ENCODE measurements at regions not wholly inside any gene's neighbourhood (a gene's known extent, or its start where the extent isn't known, plus 50 kb on each side); places are given as distances from the start of the nearest gene placed in this dataset.

DNA sequence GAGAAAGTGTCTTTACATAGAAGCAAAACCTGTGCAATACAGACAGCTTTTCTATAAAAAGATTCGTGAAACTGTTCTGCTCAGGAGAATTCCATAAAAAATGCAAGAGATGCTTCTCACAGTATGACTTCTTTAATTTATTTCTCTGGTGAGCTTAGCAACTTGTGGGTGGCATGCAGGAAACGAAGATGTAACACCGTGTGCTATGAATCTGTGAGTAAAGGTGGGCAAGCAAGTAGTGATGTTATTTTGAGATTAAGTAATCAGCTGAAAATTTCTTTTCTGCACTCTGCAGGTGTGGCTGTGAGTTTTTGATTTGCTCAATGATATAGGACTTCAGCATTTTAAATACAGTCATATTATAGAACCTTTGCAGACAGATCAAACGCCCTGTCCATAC is 656.8 kb upstream of the NCAM2 start:
- Histone ChIP-seq H3K27me3 (ENCODE audit: control insufficient read depth, insufficient read depth, low read length) (no peaks in the 10 kb centered on the region), H3K36me3 (replicated peaks; ENCODE audit: control insufficient read depth, insufficient read depth, low read length) (no peaks in the 10 kb centered on the region), H3K4me3 (ENCODE audit: insufficient read depth, low read depth, low read length) (no peak overlapping the region)
- no peak for DNase-seq

DNA sequence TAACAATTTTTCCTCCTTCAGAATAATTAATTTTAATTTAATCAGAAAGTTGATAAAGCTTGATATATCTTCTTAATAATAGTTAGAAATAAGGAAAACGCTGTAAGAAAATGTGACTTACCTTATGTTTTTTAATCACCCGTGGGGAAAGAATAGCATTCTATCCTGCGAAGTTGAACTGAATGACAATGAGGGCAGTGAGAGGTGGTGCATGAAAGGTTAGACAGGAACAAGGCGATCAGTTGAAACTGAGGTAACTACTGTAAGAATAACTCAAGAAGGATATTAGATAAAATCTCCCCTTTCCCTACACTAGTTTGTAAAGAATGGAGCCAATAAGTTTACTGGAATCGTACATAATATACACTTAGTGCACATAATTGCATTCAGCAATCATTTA is 655.0 kb upstream of the NCAM2 start:
- Histone ChIP-seq H3K27me3 (ENCODE audit: control insufficient read depth, insufficient read depth, low read length) (no peaks in the 10 kb centered on the region), H3K36me3 (replicated peaks; ENCODE audit: control insufficient read depth, insufficient read depth, low read length) (no peaks in the 10 kb centered on the region), H3K4me3 (ENCODE audit: insufficient read depth, low read depth, low read length) (no peak overlapping the region)
- DNase-seq, result no peak

DNA sequence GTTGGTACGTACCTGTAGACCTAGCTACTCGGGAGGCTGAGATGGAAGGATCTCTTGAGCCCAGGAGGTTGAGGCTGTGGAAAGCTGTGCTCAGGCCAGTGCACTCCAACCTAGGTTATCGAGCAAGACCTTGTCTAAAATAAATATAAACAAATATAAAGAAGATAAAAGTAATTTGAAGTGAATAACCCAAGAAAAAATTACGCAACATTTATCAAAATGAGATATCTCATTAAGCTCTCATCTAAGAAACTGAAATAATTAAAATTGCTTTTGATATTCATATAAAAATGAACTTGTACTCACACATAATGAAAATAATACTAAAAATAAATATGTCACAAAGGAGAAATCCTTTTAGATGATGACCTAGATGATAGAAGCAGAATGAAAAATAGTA is 647.1 kb upstream of the NCAM2 start:
- no peak for DNase-seq
- H3K4me3 ChIP-seq (ENCODE audit: insufficient read depth, low read depth, low read length), result no peak overlapping the region

DNA sequence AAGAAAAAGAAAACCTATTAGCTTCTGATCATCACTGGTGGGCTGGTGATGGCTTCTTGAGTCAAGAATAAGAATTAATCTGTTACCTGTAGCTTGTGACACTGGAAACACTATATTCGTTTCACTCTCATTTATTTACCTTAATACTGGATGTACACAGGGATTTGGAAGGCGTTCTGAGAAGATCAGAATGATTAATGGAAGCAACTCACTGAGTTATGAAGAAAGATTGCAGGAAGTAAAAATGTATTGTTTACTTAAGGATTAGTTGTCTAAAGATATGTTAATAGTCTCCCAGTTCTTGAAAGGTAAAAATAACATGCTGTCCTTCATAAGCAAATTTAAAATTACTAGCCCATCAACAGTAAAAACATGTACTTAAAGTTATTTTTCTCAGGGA is 644.9 kb upstream of the NCAM2 start:
- Histone ChIP-seq H3K36me3 (replicated peaks; ENCODE audit: control insufficient read depth, insufficient read depth, low read length) (no peaks in the 10 kb centered on the region), H3K4me3 (ENCODE audit: insufficient read depth, low read depth, low read length) (no peak overlapping the region), H3K27me3 (ENCODE audit: control insufficient read depth, insufficient read depth, low read length) (no peaks in the 10 kb centered on the region)
- DNase-seq, result no peak

More for the DNA sequence above, 647.1 kb upstream of the NCAM2 start:
- Histone ChIP-seq H3K36me3 (replicated peaks; ENCODE audit: control insufficient read depth, insufficient read depth, low read length) (no peaks in the 10 kb centered on the region), H3K27me3 (ENCODE audit: control insufficient read depth, insufficient read depth, low read length) (no peaks in the 10 kb centered on the region)

DNA sequence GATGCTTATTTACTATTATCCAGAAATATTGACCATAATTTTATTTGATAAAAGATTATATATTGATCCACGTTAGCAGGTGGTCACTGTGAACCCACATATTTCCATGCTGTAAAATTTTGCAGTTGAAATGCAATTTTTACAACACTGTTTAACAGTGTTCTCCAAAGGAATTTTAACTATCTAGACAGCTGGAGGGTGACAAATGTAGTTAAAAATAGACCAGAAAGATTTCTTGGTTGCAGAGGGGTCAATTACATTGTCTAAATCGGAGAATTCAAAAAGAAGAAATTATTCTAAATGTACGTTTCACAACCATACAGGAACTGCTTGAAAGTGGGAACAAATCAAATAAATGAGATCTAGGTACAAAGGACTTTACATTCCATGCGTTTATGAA is 625.2 kb upstream of the NCAM2 start:
- DNase-seq, result no peak
- Histone ChIP-seq H3K27me3 (ENCODE audit: control insufficient read depth, insufficient read depth, low read length) (no peaks in the 10 kb centered on the region), H3K36me3 (replicated peaks; ENCODE audit: control insufficient read depth, insufficient read depth, low read length) (no peaks in the 10 kb centered on the region), H3K4me3 (ENCODE audit: insufficient read depth, low read depth, low read length) (no peak overlapping the region)

DNA sequence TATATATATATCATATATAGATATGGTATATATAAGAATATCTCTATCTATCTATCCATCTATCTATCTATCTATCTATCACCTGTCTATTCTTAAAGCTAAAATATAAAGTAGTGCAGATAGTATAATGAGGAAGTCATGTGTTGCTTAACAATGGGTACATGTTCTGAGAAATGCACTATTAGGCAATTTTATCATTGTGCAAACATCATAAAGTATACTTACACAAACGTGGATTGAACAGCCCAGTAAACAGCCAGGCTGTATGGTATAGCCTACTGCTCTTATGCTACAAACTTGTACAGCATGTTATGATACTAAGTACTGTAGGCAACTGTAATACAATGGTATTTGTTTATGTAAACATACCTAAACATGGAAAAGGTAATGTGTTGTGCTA is 621.0 kb upstream of the NCAM2 start:
- no peaks in the 10 kb centered on the region for H3K36me3 ChIP-seq (replicated peaks; ENCODE audit: control insufficient read depth, insufficient read depth, low read length)

DNA sequence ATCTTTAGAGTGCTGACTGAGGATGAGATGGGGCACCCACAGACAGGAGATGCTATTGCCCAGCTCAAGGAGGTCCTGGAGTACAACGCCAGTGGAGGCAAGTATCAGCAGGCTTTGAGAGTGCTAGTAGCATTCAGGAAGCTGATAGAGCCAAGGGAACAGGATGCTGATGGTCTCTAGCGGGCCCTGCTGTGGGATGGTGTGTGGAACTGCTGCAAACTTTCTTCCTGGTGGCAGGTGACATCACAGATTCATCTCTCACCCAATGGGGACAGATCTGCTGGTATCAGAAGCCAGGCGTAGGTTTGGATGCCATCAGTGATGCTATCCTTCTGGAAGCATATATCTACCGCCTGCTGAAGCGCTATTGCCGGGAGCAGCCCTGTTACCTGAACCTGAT is 609.8 kb upstream of the NCAM2 start:
- Histone ChIP-seq H3K36me3 (replicated peaks; ENCODE audit: control insufficient read depth, insufficient read depth, low read length) (no peaks in the 10 kb centered on the region), H3K4me3 (ENCODE audit: insufficient read depth, low read depth, low read length) (no peak overlapping the region), H3K27me3 (ENCODE audit: control insufficient read depth, insufficient read depth, low read length) (no peaks in the 10 kb centered on the region)
- DNase-seq, result no peak

More for the DNA sequence above, 621.0 kb upstream of the NCAM2 start:
- H3K4me3 ChIP-seq (ENCODE audit: insufficient read depth, low read depth, low read length), result no peak overlapping the region
- no peaks in the 10 kb centered on the region for H3K27me3 ChIP-seq (ENCODE audit: control insufficient read depth, insufficient read depth, low read length)
- DNase-seq, result no peak

DNA sequence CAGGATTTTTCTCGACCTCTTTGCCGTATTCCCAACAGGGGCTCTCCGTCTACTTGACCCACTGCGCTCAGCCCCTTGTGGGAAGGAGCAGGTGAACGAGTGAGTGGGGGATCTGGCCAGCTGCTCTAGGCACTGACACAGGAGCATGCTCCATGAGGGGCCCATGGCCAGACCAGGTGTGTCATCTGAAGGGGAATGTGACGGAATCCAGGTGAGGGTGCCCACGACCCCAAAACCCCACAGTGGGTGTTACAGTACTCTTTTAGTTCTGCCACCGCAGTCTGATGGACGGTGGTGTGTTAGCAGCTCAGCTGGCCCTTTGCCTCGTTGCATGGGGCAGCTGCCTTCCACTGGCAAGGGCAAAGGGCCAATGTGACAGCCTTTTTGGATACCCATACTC is 601.4 kb upstream of the NCAM2 start:
- H3K4me3 ChIP-seq (ENCODE audit: insufficient read depth, low read depth, low read length), result no peak overlapping the region
- H3K27me3 ChIP-seq (ENCODE audit: control insufficient read depth, insufficient read depth, low read length), result no peaks in the 10 kb centered on the region
- H3K36me3 ChIP-seq (replicated peaks; ENCODE audit: control insufficient read depth, insufficient read depth, low read length), result no peaks in the 10 kb centered on the region
- DNase-seq, result no peak

DNA sequence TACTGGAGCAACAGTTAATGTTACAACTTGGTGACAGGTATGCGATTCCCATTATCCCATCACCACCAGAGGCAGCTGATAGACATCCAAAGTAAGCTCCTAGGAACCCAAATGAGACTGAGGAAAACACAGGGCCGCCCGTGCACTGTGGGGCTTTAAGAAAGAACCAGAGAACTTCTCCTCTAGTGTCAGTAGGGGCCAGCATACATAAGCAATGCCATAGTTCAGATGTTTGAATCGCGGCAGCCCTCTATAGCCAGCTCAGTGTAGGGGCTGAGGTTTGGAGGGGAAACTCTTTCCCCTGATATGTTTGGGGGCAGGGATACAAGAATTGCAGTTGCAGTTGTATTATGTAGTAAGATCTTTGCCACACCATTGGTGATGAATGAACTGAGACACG is 593.3 kb upstream of the NCAM2 start:
- H3K27me3 ChIP-seq (ENCODE audit: control insufficient read depth, insufficient read depth, low read length), result no peaks in the 10 kb centered on the region
- no peak overlapping the region for H3K4me3 ChIP-seq (ENCODE audit: insufficient read depth, low read depth, low read length)
- H3K36me3 ChIP-seq (replicated peaks; ENCODE audit: control insufficient read depth, insufficient read depth, low read length), result no peaks in the 10 kb centered on the region
- DNase-seq, result peak; percentile 2

DNA sequence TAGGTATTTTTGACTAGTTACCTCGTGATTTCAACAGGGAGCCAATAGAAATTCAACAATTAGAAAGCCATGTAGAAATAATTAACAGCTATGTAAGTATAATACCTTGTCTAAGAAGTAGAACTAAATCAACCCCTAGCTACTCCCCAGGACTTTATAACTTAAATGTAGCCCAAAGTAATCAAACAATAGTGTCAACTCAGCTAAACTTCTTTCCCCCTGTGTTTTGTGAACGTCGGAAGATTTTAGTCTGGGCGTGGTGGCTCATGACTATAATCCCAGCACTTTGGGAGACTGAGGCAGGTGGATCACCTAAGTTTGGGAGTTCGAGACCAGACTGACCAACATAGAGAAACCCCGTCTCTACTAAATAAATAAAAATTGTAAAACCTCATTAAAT is 579.9 kb upstream of the NCAM2 start:
- H3K27me3 ChIP-seq (ENCODE audit: control insufficient read depth, insufficient read depth, low read length), result no peaks in the 10 kb centered on the region
- H3K4me3 ChIP-seq (ENCODE audit: insufficient read depth, low read depth, low read length), result no peak overlapping the region
- no peaks in the 10 kb centered on the region for H3K36me3 ChIP-seq (replicated peaks; ENCODE audit: control insufficient read depth, insufficient read depth, low read length)
- no peak for DNase-seq

DNA sequence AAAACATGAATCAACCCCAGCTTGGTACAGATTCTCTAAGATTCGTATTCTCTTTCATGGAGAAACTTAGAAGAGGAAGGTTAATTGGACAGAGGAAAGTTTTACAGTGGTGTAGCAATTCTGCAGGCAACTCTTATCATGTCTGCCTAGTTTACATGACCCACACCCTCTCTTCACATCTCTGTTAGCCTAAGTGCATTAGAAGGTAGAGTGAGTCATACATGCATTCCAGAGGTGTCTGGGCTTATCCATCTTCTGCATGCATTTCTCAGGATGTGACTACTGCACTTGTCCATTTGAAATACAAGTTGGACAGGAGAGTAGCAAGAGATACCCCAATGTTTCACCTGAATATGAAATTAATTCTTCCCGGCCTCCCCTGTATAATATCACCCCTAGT is 578.4 kb upstream of the NCAM2 start:
- Histone ChIP-seq H3K27me3 (ENCODE audit: control insufficient read depth, insufficient read depth, low read length) (no peaks in the 10 kb centered on the region), H3K36me3 (replicated peaks; ENCODE audit: control insufficient read depth, insufficient read depth, low read length) (no peaks in the 10 kb centered on the region), H3K4me3 (ENCODE audit: insufficient read depth, low read depth, low read length) (no peak overlapping the region)
- no peak for DNase-seq

DNA sequence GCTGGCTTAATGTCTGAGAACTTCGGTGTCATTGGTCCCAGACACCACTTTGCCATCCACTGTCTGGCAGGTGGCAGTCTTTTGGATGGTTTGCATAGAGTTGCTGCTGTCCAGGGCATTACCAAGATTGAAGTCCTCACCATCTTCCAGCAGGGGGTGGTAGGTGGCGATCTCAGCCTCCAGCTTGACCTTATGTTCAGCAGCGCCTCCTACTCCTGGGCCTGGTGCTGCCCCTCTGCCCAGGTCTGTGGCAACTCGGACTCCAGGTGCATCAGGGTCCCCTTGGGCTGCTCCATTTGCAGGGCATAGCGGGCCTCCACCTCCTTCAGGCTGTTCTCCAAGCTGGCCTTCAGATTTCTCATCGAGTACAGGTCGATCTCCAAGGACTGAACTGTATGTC is 573.3 kb upstream of the NCAM2 start:
- no peak for DNase-seq
- H3K36me3 ChIP-seq (replicated peaks; ENCODE audit: control insufficient read depth, insufficient read depth, low read length), result no peaks in the 10 kb centered on the region
- no peaks in the 10 kb centered on the region for H3K27me3 ChIP-seq (ENCODE audit: control insufficient read depth, insufficient read depth, low read length)
- no peak overlapping the region for H3K4me3 ChIP-seq (ENCODE audit: insufficient read depth, low read depth, low read length)

DNA sequence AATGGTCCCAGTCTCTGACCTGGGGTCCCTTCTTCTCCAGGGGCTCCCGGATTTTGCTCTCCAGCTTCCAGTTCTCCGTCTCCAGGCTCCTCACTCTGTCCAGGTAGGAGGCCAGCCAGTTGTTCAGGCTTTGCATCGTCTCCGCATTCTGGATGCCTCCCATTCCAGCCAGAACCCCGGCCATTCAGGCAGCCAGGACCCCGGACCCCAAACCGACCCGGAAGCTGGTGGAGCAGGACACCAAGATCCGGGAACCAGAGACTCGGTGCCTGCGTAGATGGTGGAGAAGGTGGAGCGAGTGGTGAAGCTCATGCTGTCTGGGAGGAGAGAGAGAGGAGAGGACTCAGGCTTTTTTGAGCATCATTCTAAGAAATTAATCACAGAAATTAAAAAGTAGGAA is 572.4 kb upstream of the NCAM2 start:
- Histone ChIP-seq H3K36me3 (replicated peaks; ENCODE audit: control insufficient read depth, insufficient read depth, low read length) (no peaks in the 10 kb centered on the region), H3K4me3 (ENCODE audit: insufficient read depth, low read depth, low read length) (no peak overlapping the region), H3K27me3 (ENCODE audit: control insufficient read depth, insufficient read depth, low read length) (no peaks in the 10 kb centered on the region)
- DNase-seq, result no peak

DNA sequence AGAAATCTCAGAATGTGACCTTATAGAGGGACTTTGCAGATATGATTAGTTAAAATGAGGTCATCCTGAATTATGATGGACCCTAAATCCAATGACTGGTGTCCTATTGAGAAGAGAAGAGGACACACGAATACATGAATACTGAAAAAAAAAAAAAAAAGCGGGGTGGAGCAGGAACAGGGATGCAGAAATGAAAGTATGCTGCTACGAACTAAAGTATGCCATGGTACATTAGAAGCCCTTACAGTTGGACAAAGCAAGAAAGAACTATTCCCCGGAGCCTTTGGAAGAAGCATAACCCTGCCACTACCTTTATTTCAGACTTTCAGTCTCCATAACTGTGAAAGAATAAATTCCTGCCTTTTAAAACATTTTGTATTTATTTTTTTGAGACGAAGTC is 557.9 kb upstream of the NCAM2 start:
- H3K36me3 ChIP-seq (replicated peaks; ENCODE audit: control insufficient read depth, insufficient read depth, low read length), result no peaks in the 10 kb centered on the region
- H3K4me3 ChIP-seq (ENCODE audit: insufficient read depth, low read depth, low read length), result no peak overlapping the region
- no peak for DNase-seq
- no peaks in the 10 kb centered on the region for H3K27me3 ChIP-seq (ENCODE audit: control insufficient read depth, insufficient read depth, low read length)

DNA sequence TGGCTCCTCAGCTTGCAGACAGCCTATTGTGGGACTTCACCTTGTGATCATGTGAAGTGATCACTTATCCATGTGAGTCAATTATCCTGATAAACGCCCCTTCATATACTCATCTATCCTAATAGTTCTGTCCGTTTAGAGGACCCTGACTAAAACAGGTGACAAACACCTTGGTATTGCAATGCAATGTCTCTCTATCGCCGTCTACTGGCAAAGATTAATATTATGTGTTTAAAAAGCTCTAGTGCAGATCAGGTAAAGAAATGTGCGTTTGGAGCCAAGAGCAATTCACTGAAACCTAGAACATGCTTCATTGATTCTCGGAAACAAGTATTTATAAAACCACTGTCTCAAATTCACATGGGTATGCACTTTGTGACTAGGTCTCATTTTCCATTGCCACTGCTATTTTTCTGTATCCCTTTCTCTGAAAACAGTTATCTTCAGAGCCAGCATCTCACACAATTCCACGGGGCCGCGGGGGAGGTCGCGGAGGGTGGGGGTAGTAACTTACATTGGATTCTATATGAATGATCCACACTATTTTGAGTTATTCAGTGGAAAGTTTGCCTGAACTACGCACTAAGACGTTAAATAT is 554.6 kb upstream of the NCAM2 start:
- peak; percentile 33 for DNase-seq
- no peaks in the 10 kb centered on the region for H3K27me3 ChIP-seq (ENCODE audit: control insufficient read depth, insufficient read depth, low read length)
- no peaks in the 10 kb centered on the region for H3K36me3 ChIP-seq (replicated peaks; ENCODE audit: control insufficient read depth, insufficient read depth, low read length)
- no peak overlapping the region for H3K4me3 ChIP-seq (ENCODE audit: insufficient read depth, low read depth, low read length)

DNA sequence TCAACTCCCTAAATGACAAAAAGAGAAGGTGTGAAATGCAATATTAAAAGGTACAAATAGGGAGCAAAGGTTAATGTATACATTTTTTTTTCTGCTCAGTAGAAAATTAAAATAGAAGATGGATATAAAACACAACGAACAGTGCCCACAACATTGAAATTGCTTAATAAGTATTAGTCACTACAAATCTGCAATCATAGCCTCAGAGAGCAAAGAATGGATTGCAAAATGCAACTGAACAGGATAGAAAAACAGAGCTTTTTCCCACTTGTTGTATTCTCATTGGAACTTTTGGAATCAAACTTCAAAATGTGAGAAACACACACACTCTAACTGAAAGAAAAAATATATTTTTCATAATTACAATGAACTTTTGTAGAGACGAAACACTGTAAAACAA is 552.2 kb upstream of the NCAM2 start:
- no peak overlapping the region for H3K4me3 ChIP-seq (ENCODE audit: insufficient read depth, low read depth, low read length)
- no peak for DNase-seq
- no peaks in the 10 kb centered on the region for H3K36me3 ChIP-seq (replicated peaks; ENCODE audit: control insufficient read depth, insufficient read depth, low read length)
- H3K27me3 ChIP-seq (ENCODE audit: control insufficient read depth, insufficient read depth, low read length), result no peaks in the 10 kb centered on the region

Data from H7 (cell line).